ENCODE measurements at regions not wholly inside any gene's neighbourhood (a gene's known extent, or its start where the extent isn't known, plus 50 kb on each side); places are given as distances from the start of the nearest gene placed in this dataset.

DNA sequence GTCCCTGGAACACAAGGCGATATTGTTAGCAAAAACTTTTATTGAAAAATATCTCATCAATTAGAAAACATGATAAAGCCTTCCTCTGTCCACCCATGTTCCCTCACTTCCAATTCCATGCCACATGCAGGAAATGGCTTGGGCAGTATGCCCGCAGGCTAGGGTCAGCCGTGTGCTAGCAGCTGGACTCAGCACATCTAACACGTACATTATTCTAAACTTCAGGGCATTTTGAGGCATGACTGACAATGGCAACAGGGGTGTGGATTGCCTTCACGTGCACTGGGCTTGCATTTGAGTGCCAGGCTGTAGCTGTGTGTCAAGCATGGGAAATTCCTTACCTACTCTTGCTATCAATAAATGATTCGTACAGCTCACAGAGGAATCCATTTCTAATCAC, 642.1 kb downstream of the INHBA start:
- WGBS, 2 experiments (ENCODE audit: insufficient coverage in 1 of 2, insufficient read length in 1 of 2), result 94 to 100% methylated on average over 3 to 6 of the region's 6 CpGs
- H3K27ac ChIP-seq (ENCODE audit: low read depth, low read length), result no peak overlapping the region
- Mint-ChIP-seq H3K27me3 (ENCODE audit: insufficient read depth) (peaks cover 38% of the 10 kb centered on the region), H3K4me3 (no peak overlapping the region), H3K36me3 (ENCODE audit: low read depth) (no peaks in the 10 kb centered on the region), H3K27ac (no peak overlapping the region), H3K4me1 (peaks cover 37% of the 10 kb centered on the region), H3K9me3 (peaks cover 9% of the 10 kb centered on the region)
- TF ChIP-seq, protein P1, sequence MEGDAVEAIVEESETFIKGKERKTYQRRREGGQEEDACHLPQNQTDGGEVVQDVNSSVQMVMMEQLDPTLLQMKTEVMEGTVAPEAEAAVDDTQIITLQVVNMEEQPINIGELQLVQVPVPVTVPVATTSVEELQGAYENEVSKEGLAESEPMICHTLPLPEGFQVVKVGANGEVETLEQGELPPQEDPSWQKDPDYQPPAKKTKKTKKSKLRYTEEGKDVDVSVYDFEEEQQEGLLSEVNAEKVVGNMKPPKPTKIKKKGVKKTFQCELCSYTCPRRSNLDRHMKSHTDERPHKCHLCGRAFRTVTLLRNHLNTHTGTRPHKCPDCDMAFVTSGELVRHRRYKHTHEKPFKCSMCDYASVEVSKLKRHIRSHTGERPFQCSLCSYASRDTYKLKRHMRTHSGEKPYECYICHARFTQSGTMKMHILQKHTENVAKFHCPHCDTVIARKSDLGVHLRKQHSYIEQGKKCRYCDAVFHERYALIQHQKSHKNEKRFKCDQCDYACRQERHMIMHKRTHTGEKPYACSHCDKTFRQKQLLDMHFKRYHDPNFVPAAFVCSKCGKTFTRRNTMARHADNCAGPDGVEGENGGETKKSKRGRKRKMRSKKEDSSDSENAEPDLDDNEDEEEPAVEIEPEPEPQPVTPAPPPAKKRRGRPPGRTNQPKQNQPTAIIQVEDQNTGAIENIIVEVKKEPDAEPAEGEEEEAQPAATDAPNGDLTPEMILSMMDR (conservative IDR thresholded peaks at IDR 0.05), result no peak
- DNase-seq, result no peak
- H3K36me3 ChIP-seq (ENCODE audit: control insufficient read depth, insufficient read depth, low read length), result no peaks in the 10 kb centered on the region
- H3K4me1 ChIP-seq (ENCODE audit: control insufficient read depth, insufficient read depth, low read length), result peaks cover 19% of the 10 kb centered on the region
- H3K9me3 ChIP-seq (ENCODE audit: control insufficient read depth, low read length), result peaks cover 12% of the 10 kb centered on the region
- H3K4me3 ChIP-seq (ENCODE audit: low read length), result no peak overlapping the region
- H3K27me3 ChIP-seq (ENCODE audit: control insufficient read depth, insufficient read depth, low read length, poor library complexity, severe bottlenecking), result peaks cover 23% of the 10 kb centered on the region
- H3K9ac ChIP-seq (ENCODE audit: extremely low read depth, low read length, poor library complexity, severe bottlenecking), result no peak overlapping the region

GRCh38 chr7:41059796-41060195, 643.1 kb downstream of the INHBA start:
- Histone ChIP-seq H3K27ac (ENCODE audit: low read depth, low read length) (peak overlapping the region; percentile 34), H3K27me3 (ENCODE audit: control insufficient read depth, insufficient read depth, low read length, poor library complexity, severe bottlenecking) (peaks cover 19% of the 10 kb centered on the region), H3K4me1 (ENCODE audit: control insufficient read depth, insufficient read depth, low read length) (peaks cover 19% of the 10 kb centered on the region), H3K4me3 (ENCODE audit: low read length) (no peak overlapping the region), H3K36me3 (ENCODE audit: control insufficient read depth, insufficient read depth, low read length) (no peaks in the 10 kb centered on the region), H3K9me3 (ENCODE audit: control insufficient read depth, low read length) (peaks cover 12% of the 10 kb centered on the region), H3K9ac (ENCODE audit: extremely low read depth, low read length, poor library complexity, severe bottlenecking) (no peak overlapping the region)
- Mint-ChIP-seq H3K27me3 (ENCODE audit: insufficient read depth) (peaks cover 45% of the 10 kb centered on the region), H3K27ac (peak overlapping the region; percentile 80), H3K4me1 (peaks cover 39% of the 10 kb centered on the region), H3K9me3 (peaks cover 9% of the 10 kb centered on the region), H3K4me3 (no peak overlapping the region), H3K36me3 (ENCODE audit: low read depth) (no peaks in the 10 kb centered on the region)
- peak; percentile 66 for DNase-seq
- WGBS, 2 experiments (ENCODE audit: insufficient coverage in 1 of 2, insufficient read length in 1 of 2), result 58 to 71% methylated on average over 3 to 4 of the region's 4 CpGs
- TF ChIP-seq, protein P1 (conservative IDR thresholded peaks at IDR 0.05), result no peak

GRCh38 chr7:41058986-41059741, 643.7 kb downstream of the INHBA start:
- Histone ChIP-seq H3K4me1 (ENCODE audit: control insufficient read depth, insufficient read depth, low read length) (peaks cover 19% of the 10 kb centered on the region), H3K4me3 (ENCODE audit: low read length) (no peak overlapping the region), H3K9me3 (ENCODE audit: control insufficient read depth, low read length) (peaks cover 12% of the 10 kb centered on the region), H3K27ac (ENCODE audit: low read depth, low read length) (no peak overlapping the region), H3K27me3 (ENCODE audit: control insufficient read depth, insufficient read depth, low read length, poor library complexity, severe bottlenecking) (peaks cover 13% of the 10 kb centered on the region), H3K9ac (ENCODE audit: extremely low read depth, low read length, poor library complexity, severe bottlenecking) (no peak overlapping the region), H3K36me3 (ENCODE audit: control insufficient read depth, insufficient read depth, low read length) (no peaks in the 10 kb centered on the region)
- Mint-ChIP-seq H3K4me3 (peak overlapping the region; percentile 11), H3K36me3 (ENCODE audit: low read depth) (no peaks in the 10 kb centered on the region), H3K27me3 (ENCODE audit: insufficient read depth) (peaks cover 44% of the 10 kb centered on the region), H3K9me3 (peaks cover 9% of the 10 kb centered on the region), H3K27ac (peak overlapping the region; percentile 80), H3K4me1 (peaks cover 41% of the 10 kb centered on the region)
- peak; percentile 92 for DNase-seq
- TF ChIP-seq, protein P1 (conservative IDR thresholded peaks at IDR 0.05), result peak; percentile 52
- WGBS, 2 experiments (ENCODE audit: insufficient coverage in 1 of 2, insufficient read length in 1 of 2), result 84 to 96% methylated on average over 3 to 4 of the region's 4 CpGs
